OCI-LY3 (cell line): ENCODE measurements at regions not wholly inside any gene's neighbourhood (a gene's known extent, or its start where the extent isn't known, plus 50 kb on each side); places are given as distances from the start of the nearest gene placed in this dataset.

ENCODE experiments used
- H2AFZ ChIP-seq: fragments of 200-600, 300-600 bp; shearing (Covaris generic); 2 replicates; pipeline ENCODE4 v1.6.0; 2014; ENCODE audit warnings: antibody characterized with exemption, low read depth, low read length
- H3K27ac ChIP-seq: fragments of 200-600, 300-600 bp; sonication (generic); 2 replicates; pipeline ENCODE4 v1.5.1; 2014; ENCODE audit warnings: mild to moderate bottlenecking, low read length, moderate library complexity, mixed read lengths
- H3K27me3 ChIP-seq: fragments of 200-600, 300-600 bp; sonication (generic); 2 replicates; pipeline ENCODE4 v1.6.1; 2014; ENCODE audit warnings: low read depth, low read length, mixed read lengths
- H3K36me3 ChIP-seq: fragments of 200-600, 300-600 bp; sonication (generic); replicated peaks from 2 replicates; pipeline ENCODE3; 2014; ENCODE audit warnings: low read depth, low read length, mixed read lengths
- H3K4me1 ChIP-seq: fragments of 300-600, 200-600 bp; sonication (generic); 2 replicates; pipeline ENCODE4 v1.6.1; 2014; ENCODE audit warnings: low read length, mixed read lengths
- H3K4me2 ChIP-seq: fragments of 200-600, 300-600 bp; sonication (generic); 2 replicates; pipeline ENCODE4 v1.6.1; 2014; ENCODE audit warnings: low read length, mixed read lengths
- H3K4me3 ChIP-seq: fragments of 300-600, 200-600 bp; sonication (generic); 2 replicates; pipeline ENCODE4 v1.5.1; 2014; ENCODE audit warnings: antibody characterized with exemption, mild to moderate bottlenecking, low read length, moderate library complexity
- H3K79me2 ChIP-seq: fragments of 300-600, 200-600 bp; shearing (Covaris generic); 2 replicates; pipeline ENCODE4 v1.6.1; 2014; ENCODE audit warnings: mild to moderate bottlenecking, low read length, mixed read lengths
- H3K9ac ChIP-seq: fragments of 300-600, 200-600 bp; shearing (Covaris generic); 2 replicates; pipeline ENCODE4 v1.6.0; 2014; ENCODE audit warnings: mild to moderate bottlenecking, low read length, moderate library complexity
- H3K9me3 ChIP-seq: fragments of 200-600, 300-600 bp; shearing (Covaris generic); 2 replicates; pipeline ENCODE4 v1.6.1; 2014; ENCODE audit warnings: low read length, mixed read lengths; ENCODE audit not compliant: insufficient read depth
- H4K20me1 ChIP-seq: fragments of 200-600, 300-600 bp; sonication (generic); 2 replicates; pipeline ENCODE4 v1.6.1; 2016; ENCODE audit warnings: low read length, mixed read lengths; ENCODE audit not compliant: insufficient read depth
- CTCF ChIP-seq: fragments of 200-600, 300-600 bp; sonication (generic); IDR thresholded peaks from 2 replicates; pipeline ENCODE4 v1.5.1; 2014; ENCODE audit warnings: antibody characterized with exemption, low read length, low read depth
- EZH2phosphoT487 ChIP-seq: fragments of 200-600 bp; shearing (Covaris generic); IDR thresholded peaks from 2 replicates; pipeline ENCODE4 v1.6.1; 2018; ENCODE audit warnings: antibody characterized with exemption, mixed run types, low read depth

GRCh38 chr5:60490597-60491166 is 209.3 kb downstream of the DEPDC1B start:
- H2AFZ ChIP-seq = no peak overlapping the region
- H3K79me2 ChIP-seq = no peaks in the 10 kb centered on the region
- H3K27ac ChIP-seq = no peak overlapping the region
- no peak overlapping the region for H3K9ac ChIP-seq
- no peak overlapping the region for H3K4me3 ChIP-seq
- H4K20me1 ChIP-seq = no peaks in the 10 kb centered on the region
- no peak overlapping the region for H3K4me2 ChIP-seq
- H3K9me3 ChIP-seq = no peaks in the 10 kb centered on the region
- TF ChIP-seq CTCF (no peak), EZH2phosphoT487 (no peak)
- no peaks in the 10 kb centered on the region for H3K36me3 ChIP-seq
- H3K27me3 ChIP-seq = no peaks in the 10 kb centered on the region
- H3K4me1 ChIP-seq = peaks cover 17% of the 10 kb centered on the region

- no peaks in the 10 kb centered on the region for H4K20me1 ChIP-seq
- H3K9ac ChIP-seq = no peak overlapping the region
- H3K4me2 ChIP-seq = no peak overlapping the region
- H3K36me3 ChIP-seq = no peaks in the 10 kb centered on the region
- H3K79me2 ChIP-seq = no peaks in the 10 kb centered on the region
- no peaks in the 10 kb centered on the region for H3K27me3 ChIP-seq
- no peak overlapping the region for H3K27ac ChIP-seq
- H3K4me1 ChIP-seq = peaks cover 14% of the 10 kb centered on the region
- no peaks in the 10 kb centered on the region for H3K9me3 ChIP-seq
- no peak overlapping the region for H2AFZ ChIP-seq
- no peak for TF ChIP-seq CTCF
- no peak for TF ChIP-seq EZH2phosphoT487
- H3K4me3 ChIP-seq = no peak overlapping the region
Observed at GRCh38 chr5:60489856-60490255, 210.1 kb downstream of the DEPDC1B start.

- Histone ChIP-seq H2AFZ (no peak overlapping the region), H3K36me3 (no peaks in the 10 kb centered on the region), H4K20me1 (no peaks in the 10 kb centered on the region), H3K4me3 (no peak overlapping the region), H3K9me3 (no peaks in the 10 kb centered on the region), H3K9ac (no peak overlapping the region), H3K27me3 (no peaks in the 10 kb centered on the region), H3K79me2 (no peaks in the 10 kb centered on the region), H3K27ac (no peak overlapping the region), H3K4me2 (no peak overlapping the region), H3K4me1 (peaks cover 9% of the 10 kb centered on the region)
- TF ChIP-seq CTCF (no peak), EZH2phosphoT487 (no peak)
Observed at GRCh38 chr5:60489377-60489776, 210.6 kb downstream of the DEPDC1B start.

GRCh38 chr5:60488466-60489130 is 211.4 kb downstream of the DEPDC1B start:
- Histone ChIP-seq H2AFZ (no peak overlapping the region), H3K36me3 (no peaks in the 10 kb centered on the region), H3K27ac (no peak overlapping the region), H3K9ac (no peak overlapping the region), H3K9me3 (no peaks in the 10 kb centered on the region), H3K4me3 (no peak overlapping the region), H3K4me1 (peaks cover under 1% of the 10 kb centered on the region; the same call in 1 of the 2 replicates), H4K20me1 (no peaks in the 10 kb centered on the region), H3K4me2 (no peak overlapping the region), H3K27me3 (no peaks in the 10 kb centered on the region), H3K79me2 (no peaks in the 10 kb centered on the region)
- TF ChIP-seq EZH2phosphoT487 = no peak
- no peak for TF ChIP-seq CTCF
